ENCODE measurements at regions not wholly inside any gene's neighbourhood (a gene's known extent, or its start where the extent isn't known, plus 50 kb on each side); places are given as distances from the start of the nearest gene placed in this dataset.

GRCh38 chr3:20912406-20912805 lies 726.4 kb upstream of the SGO1 start (continued):
- TF ChIP-seq TSHZ2 (CRISPR knock-in tag; IDR thresholded peaks at IDR 0.05), result no peak

GRCh38 chr3:20909511-20909910 lies 723.5 kb upstream of the SGO1 start:
- TF ChIP-seq RARB (CRISPR knock-in tag; IDR thresholded peaks at IDR 0.05), result no peak
- no peak for TF ChIP-seq ISL1 (CRISPR knock-in tag; IDR thresholded peaks at IDR 0.05)
- TF ChIP-seq CSDC2 (CRISPR knock-in tag; IDR thresholded peaks at IDR 0.05), result no peak
- no peak for TF ChIP-seq ZFP3 (CRISPR knock-in tag; IDR thresholded peaks at IDR 0.05)
- TF ChIP-seq GLIS3 (CRISPR knock-in tag; IDR thresholded peaks at IDR 0.05), result no peak
- no peak for TF ChIP-seq CREB5 (CRISPR knock-in tag; IDR thresholded peaks at IDR 0.05; ENCODE audit: low read depth)
- no peak for TF ChIP-seq TOX (CRISPR knock-in tag; IDR thresholded peaks at IDR 0.05; ENCODE audit: borderline replicate concordance)
- no peak for TF ChIP-seq ARNTL (CRISPR knock-in tag; IDR thresholded peaks at IDR 0.05; ENCODE audit: borderline replicate concordance, low read depth)
- no peak for TF ChIP-seq ZNF565 (CRISPR knock-in tag; conservative IDR thresholded peaks at IDR 0.05; ENCODE audit: low read depth)
- TF ChIP-seq PPARA (CRISPR knock-in tag; IDR thresholded peaks at IDR 0.05; ENCODE audit: borderline replicate concordance), result no peak
- TF ChIP-seq ZNF8 (CRISPR knock-in tag; IDR thresholded peaks at IDR 0.05), result no peak
- TF ChIP-seq TCF4 (CRISPR knock-in tag; IDR thresholded peaks at IDR 0.05; ENCODE audit: borderline replicate concordance), result no peak
- TF ChIP-seq ZNF70 (CRISPR knock-in tag; IDR thresholded peaks at IDR 0.05), result no peak
- no peak for TF ChIP-seq SNAI2 (CRISPR knock-in tag; IDR thresholded peaks at IDR 0.05)
- TF ChIP-seq CSRNP3 (CRISPR knock-in tag; IDR thresholded peaks at IDR 0.05), result no peak
- no peak for ATAC-seq

GRCh38 chr3:20905210-20905805 lies 719.3 kb upstream of the SGO1 start:
- TF ChIP-seq TOX (CRISPR knock-in tag; IDR thresholded peaks at IDR 0.05; ENCODE audit: borderline replicate concordance), result no peak
- no peak for TF ChIP-seq ZNF70 (CRISPR knock-in tag; IDR thresholded peaks at IDR 0.05)
- TF ChIP-seq ZC3H10 (CRISPR knock-in tag; IDR thresholded peaks at IDR 0.05), result no peak
- TF ChIP-seq ISL1 (CRISPR knock-in tag; IDR thresholded peaks at IDR 0.05), result 0 out of 2 replicates have a peak, but pooled peaks have one; percentile 33
- ATAC-seq, result no peak

GRCh38 chr3:20904671-20905070 lies 718.7 kb upstream of the SGO1 start:
- no peak for ATAC-seq
- TF ChIP-seq ZFP3 (CRISPR knock-in tag; IDR thresholded peaks at IDR 0.05) (no peak), CSDC2 (CRISPR knock-in tag; IDR thresholded peaks at IDR 0.05) (no peak), OSR1 (CRISPR knock-in tag; IDR thresholded peaks at IDR 0.05) (no peak), ISL1 (CRISPR knock-in tag; IDR thresholded peaks at IDR 0.05) (no peak), GLIS3 (CRISPR knock-in tag; IDR thresholded peaks at IDR 0.05) (no peak), RARB (CRISPR knock-in tag; IDR thresholded peaks at IDR 0.05) (no peak), ESRRG (CRISPR knock-in tag; IDR thresholded peaks at IDR 0.05) (no peak), TOX (CRISPR knock-in tag; IDR thresholded peaks at IDR 0.05; ENCODE audit: borderline replicate concordance) (no peak), ZC3H10 (CRISPR knock-in tag; IDR thresholded peaks at IDR 0.05) (no peak), CREB5 (CRISPR knock-in tag; IDR thresholded peaks at IDR 0.05; ENCODE audit: low read depth) (no peak), POU6F1 (CRISPR knock-in tag; IDR thresholded peaks at IDR 0.05; ENCODE audit: borderline replicate concordance, low read depth) (no peak), TCF4 (CRISPR knock-in tag; IDR thresholded peaks at IDR 0.05; ENCODE audit: borderline replicate concordance) (no peak), PPARA (CRISPR knock-in tag; IDR thresholded peaks at IDR 0.05; ENCODE audit: borderline replicate concordance) (no peak), ZNF8 (CRISPR knock-in tag; IDR thresholded peaks at IDR 0.05) (no peak), ZNF565 (CRISPR knock-in tag; conservative IDR thresholded peaks at IDR 0.05; ENCODE audit: low read depth) (no peak), PATZ1 (CRISPR knock-in tag; IDR thresholded peaks at IDR 0.05; ENCODE audit: borderline replicate concordance) (no peak), TSHZ2 (CRISPR knock-in tag; IDR thresholded peaks at IDR 0.05) (no peak), ARNTL (CRISPR knock-in tag; IDR thresholded peaks at IDR 0.05; ENCODE audit: borderline replicate concordance, low read depth) (no peak)

Data from SK-N-SH treated with all-trans-retinoic acid at 6 μM for 48 hours (cell line).